ENCODE measurements at regions not wholly inside any gene's neighbourhood (a gene's known extent, or its start where the extent isn't known, plus 50 kb on each side); places are given as distances from the start of the nearest gene placed in this dataset.

GRCh38 chr22:22946131-22946530, 58.5 kb downstream of the IGLL5 start:
- DNase-seq (no peak), ATAC-seq (no peak)
- H3K9me3 ChIP-seq (ENCODE audit: control insufficient read depth, insufficient read depth, low read length): no peaks in the 10 kb centered on the region
- intact Hi-C loops (cut with micrococcal nuclease): no loop called here
- H3K36me3 ChIP-seq (ENCODE audit: control insufficient read depth, insufficient read depth, low read length): no peaks in the 10 kb centered on the region
- no peaks in the 10 kb centered on the region for H3K27me3 Mint-ChIP-seq (ENCODE audit: low read depth in 2 of 2)
- no peaks in the 10 kb centered on the region for H3K36me3 Mint-ChIP-seq
- H3K4me3 Mint-ChIP-seq: no peak overlapping the region
- no peak overlapping the region for H3K27ac Mint-ChIP-seq
- no peaks in the 10 kb centered on the region for H3K9me3 Mint-ChIP-seq
- peaks cover 22% of the 10 kb centered on the region for H3K4me1 ChIP-seq (ENCODE audit: control insufficient read depth, insufficient read depth, low read length)
- H3K4me1 Mint-ChIP-seq: peaks cover 6% of the 10 kb centered on the region in 2 donors
- H3K27me3 ChIP-seq (ENCODE audit: control insufficient read depth, insufficient read depth, low read length): no peaks in the 10 kb centered on the region
- H3K4me3 ChIP-seq (ENCODE audit: low read length): no peak overlapping the region
- TF ChIP-seq CTCF (IDR thresholded peaks at IDR 0.05): no peak
- 88% methylated on average over 4 of the region's 5 CpGs for WGBS (ENCODE audit: insufficient coverage)
- no peak overlapping the region for H3K27ac ChIP-seq (ENCODE audit: low read length)

- Histone ChIP-seq H3K4me1 (ENCODE audit: control insufficient read depth, insufficient read depth, low read length) (peaks cover 11% of the 10 kb centered on the region), H3K27me3 (ENCODE audit: control insufficient read depth, insufficient read depth, low read length) (no peaks in the 10 kb centered on the region), H3K9me3 (ENCODE audit: control insufficient read depth, insufficient read depth, low read length) (no peaks in the 10 kb centered on the region), H3K4me3 (ENCODE audit: low read length) (no peak overlapping the region), H3K27ac (ENCODE audit: low read length) (no peak overlapping the region), H3K36me3 (ENCODE audit: control insufficient read depth, insufficient read depth, low read length) (no peaks in the 10 kb centered on the region)
- 89% methylated on average over 10 of the region's 10 CpGs for WGBS (ENCODE audit: insufficient coverage)
- H3K27me3 Mint-ChIP-seq (ENCODE audit: low read depth in 2 of 2): peaks cover 4 to 5% of the 10 kb centered on the region in 2 donors
- no peak for TF ChIP-seq CTCF (IDR thresholded peaks at IDR 0.05)
- no peaks in the 10 kb centered on the region for H3K9me3 Mint-ChIP-seq
- DNase-seq (no peak), ATAC-seq (peak in 1 of 3 donors; percentile 18)
- H3K27ac Mint-ChIP-seq: no peak overlapping the region
- H3K4me1 Mint-ChIP-seq: no peaks in the 10 kb centered on the region
- intact Hi-C loops (cut with micrococcal nuclease): no loop called here
- no peak overlapping the region for H3K4me3 Mint-ChIP-seq
- no peaks in the 10 kb centered on the region for H3K36me3 Mint-ChIP-seq
Observed at GRCh38 chr22:22948651-22949571, 61.3 kb downstream of the IGLL5 start.

GRCh38 chr22:22949953-22950352, 62.3 kb downstream of the IGLL5 start:
- Histone ChIP-seq H3K9me3 (ENCODE audit: control insufficient read depth, insufficient read depth, low read length) (no peaks in the 10 kb centered on the region), H3K27ac (ENCODE audit: low read length) (no peak overlapping the region), H3K36me3 (ENCODE audit: control insufficient read depth, insufficient read depth, low read length) (no peaks in the 10 kb centered on the region), H3K4me3 (ENCODE audit: low read length) (no peak overlapping the region), H3K27me3 (ENCODE audit: control insufficient read depth, insufficient read depth, low read length) (no peaks in the 10 kb centered on the region), H3K4me1 (ENCODE audit: control insufficient read depth, insufficient read depth, low read length) (peaks cover 12% of the 10 kb centered on the region)
- Mint-ChIP-seq H3K4me3 (no peak overlapping the region), H3K4me1 (peaks cover 0 to 6% of the 10 kb centered on the region in 2 donors), H3K27ac (peak overlapping the region in 1 of 2 donors; percentile 21), H3K27me3 (ENCODE audit: low read depth in 2 of 2) (peaks cover 8 to 12% of the 10 kb centered on the region in 2 donors), H3K9me3 (no peaks in the 10 kb centered on the region), H3K36me3 (no peaks in the 10 kb centered on the region)
- intact Hi-C loops (cut with micrococcal nuclease): loop anchor here (10.0 kb wide), 2 partner anchors 485 to 905 kb away; partner anchors contain the start of gene SLC2A11
- no peak for ATAC-seq
- no peak for DNase-seq
- WGBS (ENCODE audit: insufficient coverage): 71% methylated on average over 1 of the region's 1 CpG
- no peak for TF ChIP-seq CTCF (IDR thresholded peaks at IDR 0.05)

Data from natural killer cell (primary cell).